ENCODE measurements at regions not wholly inside any gene's neighbourhood (a gene's known extent, or its start where the extent isn't known, plus 50 kb on each side); places are given as distances from the start of the nearest gene placed in this dataset.

GRCh38 chr5:111580956-111581355 lies 68.6 kb upstream of the STARD4 start:
- TF ChIP-seq ZNF384 (IDR thresholded peaks at IDR 0.05) (no peak), NFRKB (IDR thresholded peaks at IDR 0.05) (no peak), SP1 (IDR thresholded peaks at IDR 0.05) (no peak), FOXA1 (IDR thresholded peaks at IDR 0.05) (no peak), L3MBTL2 (conservative IDR thresholded peaks at IDR 0.05) (no peak), SUZ12 (IDR thresholded peaks at IDR 0.05) (no peak), FOXM1 (IDR thresholded peaks at IDR 0.05; ENCODE audit: borderline replicate concordance) (no peak), FOXK2 (IDR thresholded peaks at IDR 0.05) (no peak), HDGF (IDR thresholded peaks at IDR 0.05; ENCODE audit: borderline replicate concordance) (no peak), TARDBP (IDR thresholded peaks at IDR 0.05) (no peak), ELF4 (IDR thresholded peaks at IDR 0.05) (no peak), LEF1 (IDR thresholded peaks at IDR 0.05; ENCODE audit: borderline replicate concordance) (no peak), CTBP1 (IDR thresholded peaks at IDR 0.05; ENCODE audit: borderline replicate concordance) (no peak)
- TF ChIP-seq, protein P1, sequence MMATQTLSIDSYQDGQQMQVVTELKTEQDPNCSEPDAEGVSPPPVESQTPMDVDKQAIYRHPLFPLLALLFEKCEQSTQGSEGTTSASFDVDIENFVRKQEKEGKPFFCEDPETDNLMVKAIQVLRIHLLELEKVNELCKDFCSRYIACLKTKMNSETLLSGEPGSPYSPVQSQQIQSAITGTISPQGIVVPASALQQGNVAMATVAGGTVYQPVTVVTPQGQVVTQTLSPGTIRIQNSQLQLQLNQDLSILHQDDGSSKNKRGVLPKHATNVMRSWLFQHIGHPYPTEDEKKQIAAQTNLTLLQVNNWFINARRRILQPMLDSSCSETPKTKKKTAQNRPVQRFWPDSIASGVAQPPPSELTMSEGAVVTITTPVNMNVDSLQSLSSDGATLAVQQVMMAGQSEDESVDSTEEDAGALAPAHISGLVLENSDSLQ (IDR thresholded peaks at IDR 0.05): no peak
